GM18861 (cell line): ENCODE measurements at regions not wholly inside any gene's neighbourhood (a gene's known extent, or its start where the extent isn't known, plus 50 kb on each side); places are given as distances from the start of the nearest gene placed in this dataset.
"Not testable (repeated sequence)": the region's sequence is repeated elsewhere in the genome, so short reads cannot be mapped to it uniquely, and the experiment has no call there.

Experiments used
- ATAC-seq: cut with Tn5 transposase; IDR thresholded peaks from one replicate; pipeline ENCODE4 v1.9.1; 2021; ENCODE audit not compliant: unreplicated experiment

GRCh38 chr3:4140921-4141320, 162.2 kb upstream of the SETMAR start:
- no peak for ATAC-seq

GRCh38 chr3:4147556-4148118, 155.5 kb upstream of the SETMAR start:
- ATAC-seq = no peak

GRCh38 chr3:4149296-4149695, 153.9 kb upstream of the SETMAR start:
- no peak for ATAC-seq

GRCh38 chr3:4150816-4151215, 152.4 kb upstream of the SETMAR start:
- no peak for ATAC-seq

- ATAC-seq = no peak
Observed at GRCh38 chr3:4151859-4152258, 151.3 kb upstream of the SETMAR start.

GRCh38 chr3:4153771-4154170, 149.4 kb upstream of the SETMAR start:
- no peak for ATAC-seq

- ATAC-seq = no peak
Observed at GRCh38 chr3:4158329-4158728, 144.8 kb upstream of the SETMAR start.

GRCh38 chr3:4162096-4162495, 141.1 kb upstream of the SETMAR start:
- ATAC-seq = no peak

GRCh38 chr3:4163011-4163410, 140.2 kb upstream of the SETMAR start:
- no peak for ATAC-seq

- ATAC-seq = no peak
Observed at GRCh38 chr3:4166540-4166939, 136.6 kb upstream of the SETMAR start.

GRCh38 chr3:4167230-4167629, 135.9 kb upstream of the SETMAR start:
- ATAC-seq = not testable (repeated sequence)

GRCh38 chr3:4174791-4175190, 128.4 kb upstream of the SETMAR start:
- ATAC-seq = no peak

- ATAC-seq = no peak
Observed at GRCh38 chr3:4191971-4192370, 111.2 kb upstream of the SETMAR start.

- no peak for ATAC-seq
Observed at GRCh38 chr3:4195006-4195405, 108.2 kb upstream of the SETMAR start.

- ATAC-seq = no peak
Observed at GRCh38 chr3:4196506-4197147, 106.5 kb upstream of the SETMAR start.

GRCh38 chr3:4197670-4198069, 105.5 kb upstream of the SETMAR start:
- ATAC-seq = no peak

GRCh38 chr3:4198491-4198890, 104.7 kb upstream of the SETMAR start:
- ATAC-seq = no peak

GRCh38 chr3:4204776-4205175, 98.4 kb upstream of the SETMAR start:
- not testable (repeated sequence) for ATAC-seq

GRCh38 chr3:4207672-4208071, 95.5 kb upstream of the SETMAR start:
- ATAC-seq = no peak

GRCh38 chr3:4208556-4208955, 94.6 kb upstream of the SETMAR start:
- ATAC-seq = no peak

- no peak for ATAC-seq
Observed at GRCh38 chr3:4211610-4212009, 91.6 kb upstream of the SETMAR start.

GRCh38 chr3:4213420-4213819, 89.7 kb upstream of the SETMAR start:
- ATAC-seq = not testable (repeated sequence)

- ATAC-seq = not testable (repeated sequence)
Observed at GRCh38 chr3:4216974-4217373, 86.2 kb upstream of the SETMAR start.
